Neuronal stem cell (in vitro differentiated cells): ENCODE measurements at regions not wholly inside any gene's neighbourhood (a gene's known extent, or its start where the extent isn't known, plus 50 kb on each side); places are given as distances from the start of the nearest gene placed in this dataset.
A peak's percentile ranks its signal among the peaks of the same experiment; 100 is the strongest.

Source experiments
- DNase-seq: peaks from one replicate; pipeline ENCODE4 v3.0.0-alpha.2; 2013; ENCODE audit warnings: low spot score
- H2AFZ ChIP-seq: one replicate; pipeline ENCODE4 v1.6.1; 2013; ENCODE audit warnings: mild to moderate bottlenecking, low read length, inconsistent platforms
- H2AK5ac ChIP-seq: 2 replicates; pipeline ENCODE4 v1.6.1; 2013; ENCODE audit warnings: low read depth, mild to moderate bottlenecking, inconsistent platforms, low read length, moderate library complexity, mixed read lengths
- H2BK120ac ChIP-seq: 2 replicates; pipeline ENCODE4 v1.6.1; 2013; ENCODE audit warnings: low read depth, mild to moderate bottlenecking, inconsistent platforms, low read length, moderate library complexity, mixed read lengths
- H2BK12ac ChIP-seq: one replicate; pipeline ENCODE4 v1.6.1; 2013; ENCODE audit warnings: low read length, inconsistent platforms
- H2BK15ac ChIP-seq: 2 replicates; pipeline ENCODE4 v1.6.1; 2013; ENCODE audit warnings: mild to moderate bottlenecking, low read length, inconsistent platforms, mixed read lengths
- H2BK5ac ChIP-seq: one replicate; pipeline ENCODE4 v1.6.1; 2013; ENCODE audit warnings: inconsistent platforms, mild to moderate bottlenecking, low read length, moderate library complexity
- H3K14ac ChIP-seq: one replicate; pipeline ENCODE4 v1.6.1; 2013; ENCODE audit warnings: low read length, inconsistent platforms
- H3K18ac ChIP-seq: 2 replicates; pipeline ENCODE4 v1.6.1; 2013; ENCODE audit warnings: low read length, inconsistent platforms
- H3K23ac ChIP-seq: 2 replicates; pipeline ENCODE4 v1.6.1; 2013; ENCODE audit warnings: low read depth, mild to moderate bottlenecking, mixed read lengths, low read length, inconsistent platforms; ENCODE audit not compliant: poor library complexity
- H3K27ac ChIP-seq: replicated peaks from 3 replicates; pipeline ENCODE4 v1.5.1; 2013; ENCODE audit warnings: low read length, inconsistent platforms
- H3K27me3 ChIP-seq, 3 experiments: 2 replicates each; pipeline ENCODE4 v1.6.1; 2013; ENCODE audit warnings: low read length in 3 of 3, mild to moderate bottlenecking in 2 of 3, inconsistent platforms in 1 of 3, low read depth in 1 of 3, mixed read lengths in 1 of 3, moderate library complexity in 1 of 3; ENCODE audit not compliant: control insufficient read depth in 3 of 3, insufficient read depth in 3 of 3
- H3K36me3 ChIP-seq, 2 donors: replicated peaks in 1 of 2; 2 replicates each; pipeline ENCODE4 v1.6.1; 2013; ENCODE audit warnings: low read length in 2 of 2; ENCODE audit not compliant: control insufficient read depth in 2 of 2, insufficient read depth in 2 of 2
- H3K4ac ChIP-seq: 2 replicates; pipeline ENCODE4 v1.6.1; 2013; ENCODE audit warnings: inconsistent platforms, mild to moderate bottlenecking, low read length, moderate library complexity
- H3K4me1 ChIP-seq, 2 donors: 1 replicate in 1 of 2; 2 replicates in 1 of 2; pipeline ENCODE4 v1.6.1; 2013; ENCODE audit warnings: low read length in 2 of 2, low read depth in 1 of 2; ENCODE audit not compliant: control insufficient read depth in 2 of 2, insufficient read depth in 1 of 2
- H3K4me2 ChIP-seq: one replicate; pipeline ENCODE4 v1.6.1; 2013; ENCODE audit warnings: mild to moderate bottlenecking, low read length, inconsistent platforms; ENCODE audit not compliant: insufficient read depth, poor library complexity, severe bottlenecking
- H3K4me3 ChIP-seq, 2 donors: 2 replicates each; pipeline ENCODE4 v1.5.1; 2013; ENCODE audit warnings: low read length in 2 of 2, mild to moderate bottlenecking in 2 of 2, inconsistent platforms in 1 of 2, moderate library complexity in 1 of 2
- H3K79me1 ChIP-seq: one replicate; pipeline ENCODE4 v1.6.1; 2013; ENCODE audit warnings: low read depth, mild to moderate bottlenecking, inconsistent platforms, low read length, moderate library complexity
- H3K9ac ChIP-seq: one replicate; pipeline ENCODE4 v1.6.1; 2013; ENCODE audit warnings: mild to moderate bottlenecking, low read depth, low read length, inconsistent platforms; ENCODE audit not compliant: poor library complexity
- H3K9me3 ChIP-seq, 2 donors: replicated peaks in 1 of 2; 2 replicates each; pipeline versions ENCODE3 to v1.6.1; 2013; ENCODE audit warnings: low read length in 2 of 2, mild to moderate bottlenecking in 2 of 2, inconsistent platforms in 1 of 2, low read depth in 1 of 2, mixed read lengths in 1 of 2, moderate library complexity in 1 of 2; ENCODE audit not compliant: control insufficient read depth in 2 of 2, insufficient read depth in 1 of 2
- H4K8ac ChIP-seq: one replicate; pipeline ENCODE4 v1.6.1; 2013; ENCODE audit warnings: low read depth, mild to moderate bottlenecking, inconsistent platforms, low read length, moderate library complexity
- H4K91ac ChIP-seq: one replicate; pipeline ENCODE4 v1.6.1; 2013; ENCODE audit warnings: low read length, low read depth, mild to moderate bottlenecking, inconsistent platforms; ENCODE audit not compliant: poor library complexity
- WGBS, 2 donors: extraction: QIAGEN DNeasy Blood & Tissue Kit; methylation state at CpG; one replicate each; pipeline ENCODE4 v1.1.7; 2013; ENCODE audit warnings: missing lambda C conversion rate in 2 of 2, mixed read lengths in 1 of 2; ENCODE audit not compliant: insufficient read length in 2 of 2, insufficient replicate concordance in 1 of 2; ENCODE audit errors: extremely low coverage in 2 of 2; 5-methylcytosine and 5-hydroxymethylcytosine counted together

GRCh38 chr2:28694364-28694763, 57.3 kb upstream of the PPP1CB start:
- Histone ChIP-seq H3K79me1 (peaks cover 2% of the 10 kb centered on the region), H3K9me3 (no peaks in the 10 kb centered on the region), H3K4me2 (no peak overlapping the region), H3K4ac (no peak overlapping the region), H3K4me1 (peaks cover 14 to 34% of the 10 kb centered on the region in 2 donors), H2AK5ac (no peak overlapping the region), H3K14ac (no peak overlapping the region), H3K4me3 (no peak overlapping the region), H3K27ac (no peak overlapping the region), H3K18ac (no peak overlapping the region), H2BK5ac (no peak overlapping the region), H4K8ac (no peak overlapping the region), H2BK15ac (no peak overlapping the region), H3K23ac (no peak overlapping the region), H2AFZ (no peak overlapping the region), H3K36me3 (no peaks in the 10 kb centered on the region), H4K91ac (no peak overlapping the region), H3K27me3 (no peaks in the 10 kb centered on the region), H3K9ac (no peak overlapping the region), H2BK12ac (no peak overlapping the region), H2BK120ac (no peak overlapping the region)
- no peak for DNase-seq
- no CpG with 5 or more reads among the region's 3 CpGs for WGBS, 2 donors

DNA sequence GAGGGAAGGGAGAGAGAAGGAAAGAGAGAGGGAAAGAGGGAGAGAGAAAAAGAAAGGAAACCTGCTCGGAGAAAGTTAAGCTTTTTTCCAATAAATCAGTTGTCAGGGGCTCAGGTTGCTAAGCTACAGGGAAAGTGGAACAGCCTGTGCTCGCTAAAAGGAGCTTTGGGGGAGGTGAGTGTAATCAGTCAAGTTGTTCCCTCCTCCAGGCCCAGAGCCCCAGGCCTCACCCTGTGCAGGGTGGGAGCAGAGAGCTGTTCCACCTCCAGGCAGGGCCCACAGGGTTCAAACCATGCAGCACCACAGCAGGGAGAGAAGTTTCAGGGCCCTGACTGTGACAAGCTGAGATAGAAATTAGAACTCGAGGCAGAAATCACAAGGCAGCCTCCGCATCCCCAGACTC, 56.4 kb upstream of the PPP1CB start:
- no peak overlapping the region for H2BK15ac ChIP-seq
- H4K91ac ChIP-seq: no peak overlapping the region
- peak overlapping the region; percentile 81 for H3K18ac ChIP-seq
- no peak overlapping the region for H3K23ac ChIP-seq
- peaks cover 2% of the 10 kb centered on the region for H3K79me1 ChIP-seq
- H3K4me2 ChIP-seq: no peak overlapping the region
- no peak overlapping the region for H3K9ac ChIP-seq
- no peak overlapping the region for H2AK5ac ChIP-seq
- H3K27me3 ChIP-seq: no peaks in the 10 kb centered on the region
- no peak overlapping the region for H3K4ac ChIP-seq
- no peaks in the 10 kb centered on the region for H3K9me3 ChIP-seq
- DNase-seq: no peak
- H2BK120ac ChIP-seq: no peak overlapping the region
- H2BK12ac ChIP-seq: no peak overlapping the region
- peak overlapping the region; percentile 72 for H3K14ac ChIP-seq
- no peak overlapping the region for H2BK5ac ChIP-seq
- no peak overlapping the region for H3K4me3 ChIP-seq
- H2AFZ ChIP-seq: peak overlapping the region; percentile 85
- WGBS, 2 donors: no CpG with 5 or more reads among the region's 4 CpGs
- H4K8ac ChIP-seq: no peak overlapping the region
- no peaks in the 10 kb centered on the region for H3K36me3 ChIP-seq
- H3K27ac ChIP-seq: no peak overlapping the region
- peaks cover 14 to 34% of the 10 kb centered on the region in 2 donors for H3K4me1 ChIP-seq

GRCh38 chr2:28696261-28696660, 55.4 kb upstream of the PPP1CB start:
- Histone ChIP-seq H2BK15ac (no peak overlapping the region), H4K8ac (no peak overlapping the region), H3K9ac (no peak overlapping the region), H3K23ac (no peak overlapping the region), H3K4me1 (peaks cover 12 to 29% of the 10 kb centered on the region in 2 donors), H3K36me3 (no peaks in the 10 kb centered on the region), H3K18ac (no peak overlapping the region), H3K14ac (no peak overlapping the region), H3K27ac (no peak overlapping the region), H3K4me3 (no peak overlapping the region), H2BK120ac (no peak overlapping the region), H3K79me1 (no peaks in the 10 kb centered on the region), H2BK12ac (no peak overlapping the region), H3K27me3 (no peaks in the 10 kb centered on the region), H2AFZ (no peak overlapping the region), H3K9me3 (no peaks in the 10 kb centered on the region), H2BK5ac (no peak overlapping the region), H4K91ac (no peak overlapping the region), H3K4ac (no peak overlapping the region), H2AK5ac (no peak overlapping the region), H3K4me2 (no peak overlapping the region)
- WGBS, 2 donors: no CpG with 5 or more reads among the region's 2 CpGs
- no peak for DNase-seq

DNA sequence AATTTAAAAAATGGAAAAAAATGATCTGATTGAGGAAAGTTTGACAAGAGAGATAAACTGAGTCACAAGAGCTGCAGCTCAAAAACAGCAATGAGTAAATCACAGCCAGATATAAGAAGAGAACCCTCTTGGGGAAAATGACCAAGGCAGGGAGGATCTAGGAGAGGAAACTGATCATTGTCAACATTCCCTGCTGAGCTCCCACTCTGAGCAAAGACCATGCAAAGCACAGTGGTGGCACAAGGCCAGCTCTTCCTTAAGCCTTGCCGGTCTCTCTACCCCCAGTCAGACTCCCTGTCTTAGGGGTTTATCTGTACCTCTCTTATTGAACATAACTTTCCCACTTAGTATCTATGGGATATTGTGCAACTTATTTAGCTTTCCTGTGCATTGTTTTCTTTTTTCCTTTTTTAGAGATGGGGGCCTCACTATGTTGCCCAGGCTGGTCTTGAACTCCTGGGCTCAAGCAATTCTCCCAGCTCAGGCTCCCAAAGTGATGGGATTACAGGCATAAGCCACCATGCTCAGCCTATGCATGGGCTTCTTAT, 54.0 kb upstream of the PPP1CB start:
- no peak overlapping the region for H3K4me2 ChIP-seq
- H2BK15ac ChIP-seq: no peak overlapping the region
- H3K14ac ChIP-seq: no peak overlapping the region
- no peak overlapping the region for H3K23ac ChIP-seq
- no peak for DNase-seq
- H2BK120ac ChIP-seq: no peak overlapping the region
- no peaks in the 10 kb centered on the region for H3K79me1 ChIP-seq
- H3K18ac ChIP-seq: no peak overlapping the region
- H2AFZ ChIP-seq: no peak overlapping the region
- no CpG with 5 or more reads among the region's 1 CpG for whole genome bisulfite sequencing, 2 donors
- H2BK5ac ChIP-seq: no peak overlapping the region
- H4K8ac ChIP-seq: no peak overlapping the region
- no peak overlapping the region for H2AK5ac ChIP-seq
- H3K27me3 ChIP-seq: no peaks in the 10 kb centered on the region
- H4K91ac ChIP-seq: no peak overlapping the region
- no peak overlapping the region for H2BK12ac ChIP-seq
- H3K9me3 ChIP-seq: no peaks in the 10 kb centered on the region
- H3K4me3 ChIP-seq: no peak overlapping the region
- H3K36me3 ChIP-seq: no peaks in the 10 kb centered on the region
- no peak overlapping the region for H3K9ac ChIP-seq
- no peak overlapping the region for H3K4ac ChIP-seq
- H3K4me1 ChIP-seq: peaks cover 2 to 18% of the 10 kb centered on the region in 2 donors
- no peak overlapping the region for H3K27ac ChIP-seq
